ENCODE measurements at regions not wholly inside any gene's neighbourhood (a gene's known extent, or its start where the extent isn't known, plus 50 kb on each side); places are given as distances from the start of the nearest gene placed in this dataset.

- H3K4me1 ChIP-seq (ENCODE audit: control insufficient read depth in 1 of 2, low read depth in 2 of 2), result peaks cover 0 to 3% of the 10 kb centered on the region in 2 donors
- peaks cover 4% of the 10 kb centered on the region for H3K9me3 ChIP-seq
- H3K4me3 ChIP-seq, result no peak overlapping the region
- H3K27ac ChIP-seq, result no peak overlapping the region
- ATAC-seq (ENCODE audit: insufficient number of reproducible peaks, low FRiP score, low read depth), result no peak
- no peaks in the 10 kb centered on the region for H3K36me3 ChIP-seq
- no peak for TF ChIP-seq CTCF (IDR thresholded peaks at IDR 0.05)
- DNase-seq (ENCODE audit: low spot score), result no peak
- H3K27me3 ChIP-seq (replicated peaks; ENCODE audit: insufficient read depth), result no peaks in the 10 kb centered on the region
These were observed 324.3 kb upstream of the PCDH7 start for GRCh38 chr4:30395902-30396301.

DNA sequence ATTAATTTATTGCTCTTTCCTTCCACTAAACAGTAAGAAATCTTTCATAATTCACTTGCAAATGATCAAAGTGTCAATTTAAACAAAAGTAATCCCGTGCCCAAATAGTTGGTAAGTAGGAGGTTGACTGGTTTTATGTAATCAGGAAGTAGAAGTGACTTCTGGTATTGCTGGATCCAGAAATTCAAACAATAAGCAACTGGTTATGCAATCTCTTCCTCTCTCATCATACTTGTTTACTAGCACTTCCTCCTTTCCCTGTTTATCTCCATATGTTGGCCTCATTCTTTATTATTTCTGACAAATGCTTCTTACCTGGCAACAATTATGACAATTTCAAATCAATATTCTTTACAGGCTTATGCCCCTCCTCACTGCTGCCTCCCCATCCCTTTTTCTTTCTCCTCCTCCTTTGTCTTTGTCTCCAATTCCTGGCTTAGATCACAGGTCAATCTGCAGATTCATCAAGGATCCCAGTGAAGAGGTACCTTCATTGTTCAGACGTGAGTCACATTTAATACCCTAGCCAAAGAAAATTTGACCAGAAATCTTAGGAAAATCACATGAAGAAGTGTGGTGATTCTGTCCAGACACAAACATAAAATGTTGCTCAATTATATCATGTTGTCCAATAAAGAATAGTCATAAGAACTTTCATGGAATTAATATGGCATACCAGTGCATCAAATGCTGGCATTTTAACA lies 323.2 kb upstream of the PCDH7 start:
- DNase-seq (ENCODE audit: low spot score) (no peak), ATAC-seq (ENCODE audit: insufficient number of reproducible peaks, low FRiP score, low read depth) (no peak)

GRCh38 chr4:30399476-30399875 lies 320.7 kb upstream of the PCDH7 start:
- no peak overlapping the region for H3K27ac ChIP-seq
- no peaks in the 10 kb centered on the region for H3K9me3 ChIP-seq
- peaks cover 0 to 3% of the 10 kb centered on the region in 2 donors for H3K4me1 ChIP-seq (ENCODE audit: control insufficient read depth in 1 of 2, low read depth in 2 of 2)
- DNase-seq (ENCODE audit: low spot score) (no peak), ATAC-seq (ENCODE audit: insufficient number of reproducible peaks, low FRiP score, low read depth) (no peak)
- no peak overlapping the region for H3K4me3 ChIP-seq
- H3K36me3 ChIP-seq, result no peaks in the 10 kb centered on the region
- no peaks in the 10 kb centered on the region for H3K27me3 ChIP-seq (replicated peaks; ENCODE audit: insufficient read depth)
- no peak for TF ChIP-seq CTCF (IDR thresholded peaks at IDR 0.05)

More for the DNA sequence above, 323.2 kb upstream of the PCDH7 start:
- Histone ChIP-seq H3K9me3 (peaks cover 4% of the 10 kb centered on the region), H3K36me3 (no peaks in the 10 kb centered on the region), H3K4me3 (no peak overlapping the region), H3K27ac (no peak overlapping the region), H3K4me1 (ENCODE audit: control insufficient read depth in 1 of 2, low read depth in 2 of 2) (peaks cover 0 to 3% of the 10 kb centered on the region in 2 donors), H3K27me3 (replicated peaks; ENCODE audit: insufficient read depth) (no peaks in the 10 kb centered on the region)
- TF ChIP-seq CTCF (IDR thresholded peaks at IDR 0.05), result no peak

GRCh38 chr4:30402276-30402675 lies 317.9 kb upstream of the PCDH7 start:
- H3K27ac ChIP-seq, result no peak overlapping the region
- H3K4me1 ChIP-seq (ENCODE audit: control insufficient read depth in 1 of 2, low read depth in 2 of 2), result peaks cover 0 to 3% of the 10 kb centered on the region in 2 donors
- ATAC-seq (ENCODE audit: insufficient number of reproducible peaks, low FRiP score, low read depth) (no peak), DNase-seq (ENCODE audit: low spot score) (no peak)
- no peak overlapping the region for H3K4me3 ChIP-seq
- no peak for TF ChIP-seq CTCF (IDR thresholded peaks at IDR 0.05)
- no peaks in the 10 kb centered on the region for H3K36me3 ChIP-seq
- H3K27me3 ChIP-seq (replicated peaks; ENCODE audit: insufficient read depth), result no peaks in the 10 kb centered on the region
- peaks cover 3% of the 10 kb centered on the region for H3K9me3 ChIP-seq

- ATAC-seq (ENCODE audit: insufficient number of reproducible peaks, low FRiP score, low read depth), result no peak
- Histone ChIP-seq H3K4me1 (ENCODE audit: control insufficient read depth in 1 of 2, low read depth in 2 of 2) (no peaks in the 10 kb centered on the region), H3K9me3 (peaks cover 18% of the 10 kb centered on the region), H3K27me3 (replicated peaks; ENCODE audit: insufficient read depth) (no peaks in the 10 kb centered on the region), H3K36me3 (no peaks in the 10 kb centered on the region), H3K27ac (no peak overlapping the region), H3K4me3 (no peak overlapping the region)
- TF ChIP-seq CTCF (IDR thresholded peaks at IDR 0.05), result no peak
- no peak for DNase-seq (ENCODE audit: low spot score)
These were observed 306.3 kb upstream of the PCDH7 start for GRCh38 chr4:30413915-30414314.

Data from thoracic aorta (tissue), 2 donors.